ENCODE measurements at regions not wholly inside any gene's neighbourhood (a gene's known extent, or its start where the extent isn't known, plus 50 kb on each side); places are given as distances from the start of the nearest gene placed in this dataset.

- WGBS (ENCODE audit: missing lambda C conversion rate): 0% methylated on average over 1 of the region's 1 CpG
- CTCF ChIA-PET: no interaction called here
Measured at GRCh38 chr5:8953016-8953415, 592.9 kb downstream of the SEMA5A start.

GRCh38 chr5:8953911-8954438 is 591.9 kb downstream of the SEMA5A start:
- ChIA-PET CTCF (no interaction called here), POLR2A (no interaction called here)
- Histone ChIP-seq H3K27ac (no peak overlapping the region), H3K4me2 (no peak overlapping the region), H3K4me3 (no peak overlapping the region), H3K9me3 (no peaks in the 10 kb centered on the region), H3K4me1 (no peaks in the 10 kb centered on the region)
- DNase-seq (ENCODE audit: low read depth in 1 of 2, low spot score in 1 of 2): no peak
- WGBS (ENCODE audit: missing lambda C conversion rate): 0% methylated on average over 1 of the region's 1 CpG
- no peak for FAIRE-seq
- TF ChIP-seq SMC3 (IDR thresholded peaks at IDR 0.05): no peak
- no peak for TF ChIP-seq MYC (IDR thresholded peaks at IDR 0.05; ENCODE audit: borderline replicate concordance, low read length)
- no peak for TF ChIP-seq POLR2A (IDR thresholded peaks at IDR 0.05; ENCODE audit: low read length)
- TF ChIP-seq SREBF2 (IDR thresholded peaks at IDR 0.05): no peak
- no peak for TF ChIP-seq CBX2 (IDR thresholded peaks at IDR 0.05; ENCODE audit: borderline replicate concordance, low read depth)
- no peak for ATAC-seq

More at GRCh38 chr5:8953016-8953415, 592.9 kb downstream of the SEMA5A start:
- ATAC-seq (no peak), FAIRE-seq (no peak), DNase-seq (ENCODE audit: low read depth in 1 of 2, low spot score in 1 of 2) (no peak)
- H3K9me3 ChIP-seq: no peaks in the 10 kb centered on the region
- POLR2A ChIA-PET: no interaction called here
- no peak overlapping the region for H3K4me3 ChIP-seq
- TF ChIP-seq HOXB13 (CRISPR knock-in tag; IDR thresholded peaks at IDR 0.05; ENCODE audit: low read depth): no peak
- no peak for TF ChIP-seq SMC3 (IDR thresholded peaks at IDR 0.05)
- no peak for TF ChIP-seq ATOH8 (CRISPR knock-in tag; IDR thresholded peaks at IDR 0.05; ENCODE audit: low read depth)
- no peak for TF ChIP-seq JUNB (IDR thresholded peaks at IDR 0.05)
- no peak for TF ChIP-seq BHLHE40 (IDR thresholded peaks at IDR 0.05; ENCODE audit: low read depth, low read length)
- no peak for TF ChIP-seq RCOR1 (IDR thresholded peaks at IDR 0.05; ENCODE audit: low read depth, low read length)
- TF ChIP-seq USF2 (IDR thresholded peaks at IDR 0.05): no peak
- no peak for TF ChIP-seq KDM1A (IDR thresholded peaks at IDR 0.05; ENCODE audit: low read depth)
- no peak for TF ChIP-seq NFE2L2 (conservative IDR thresholded peaks at IDR 0.05; ENCODE audit: low read length)
- TF ChIP-seq FOSB (CRISPR knock-in tag; IDR thresholded peaks at IDR 0.05): no peak
- no peak for TF ChIP-seq POLR2AphosphoS2 (conservative IDR thresholded peaks at IDR 0.05; ENCODE audit: low read length)
- no peak for TF ChIP-seq FOXS1 (CRISPR knock-in tag; IDR thresholded peaks at IDR 0.05)
- H3K27ac ChIP-seq: no peak overlapping the region
- H3K4me2 ChIP-seq: no peak overlapping the region
- no peaks in the 10 kb centered on the region for H3K4me1 ChIP-seq

GRCh38 chr5:8954801-8955200 is 591.1 kb downstream of the SEMA5A start:
- CTCF ChIA-PET: no interaction called here
- WGBS (ENCODE audit: missing lambda C conversion rate): 1% methylated on average over 2 of the region's 2 CpGs
- POLR2A ChIA-PET: no interaction called here

GRCh38 chr5:8956659-8957058 is 589.2 kb downstream of the SEMA5A start:
- CTCF ChIA-PET: no interaction called here
- H3K4me1 ChIP-seq: no peaks in the 10 kb centered on the region
- no peak for DNase-seq (ENCODE audit: low read depth in 1 of 2, low spot score in 1 of 2)
- no peak overlapping the region for H3K4me2 ChIP-seq
- no peak overlapping the region for H3K4me3 ChIP-seq
- no peak overlapping the region for H3K27ac ChIP-seq
- FAIRE-seq: no peak
- ATAC-seq: no peak
- TF ChIP-seq HOXA7 (CRISPR knock-in tag; IDR thresholded peaks at IDR 0.05): no peak
- no peak for TF ChIP-seq HMGXB4 (CRISPR knock-in tag; IDR thresholded peaks at IDR 0.05; ENCODE audit: borderline replicate concordance)
- TF ChIP-seq HDAC2 (IDR thresholded peaks at IDR 0.05): no peak
- TF ChIP-seq NR3C1 (IDR thresholded peaks at IDR 0.05): no peak
- no peak for TF ChIP-seq MAFK (IDR thresholded peaks at IDR 0.05; ENCODE audit: partially characterized antibody)
- no peak for TF ChIP-seq ATOH8 (CRISPR knock-in tag; IDR thresholded peaks at IDR 0.05; ENCODE audit: low read depth)
- TF ChIP-seq ZC3H11A (IDR thresholded peaks at IDR 0.05): no peak
- no peak for TF ChIP-seq GATA3 (IDR thresholded peaks at IDR 0.05; ENCODE audit: borderline replicate concordance)
- no peak for TF ChIP-seq HOXB5 (CRISPR knock-in tag; IDR thresholded peaks at IDR 0.05)
- no peak for TF ChIP-seq RNF2 (IDR thresholded peaks at IDR 0.05; ENCODE audit: borderline replicate concordance, low read depth)
- TF ChIP-seq REST (IDR thresholded peaks at IDR 0.05): no peak
- WGBS (ENCODE audit: missing lambda C conversion rate): 2% methylated on average over 2 of the region's 2 CpGs
- H3K9me3 ChIP-seq: no peaks in the 10 kb centered on the region
- POLR2A ChIA-PET: no interaction called here

More at GRCh38 chr5:8954801-8955200, 591.1 kb downstream of the SEMA5A start:
- Histone ChIP-seq H3K4me2 (no peak overlapping the region), H3K27ac (no peak overlapping the region), H3K4me1 (no peaks in the 10 kb centered on the region), H3K9me3 (no peaks in the 10 kb centered on the region), H3K4me3 (no peak overlapping the region)
- no peak for FAIRE-seq
- no peak for DNase-seq (ENCODE audit: low read depth in 1 of 2, low spot score in 1 of 2)
- no peak for TF ChIP-seq BHLHE40 (IDR thresholded peaks at IDR 0.05; ENCODE audit: low read depth, low read length)
- ATAC-seq: no peak
